Activated T-cell treated with anti-CD3 and anti-CD28 coated beads, Interleukin-2, amount 50 U/mL, for 4 hours (primary cell): ENCODE measurements at regions not wholly inside any gene's neighbourhood (a gene's known extent, or its start where the extent isn't known, plus 50 kb on each side); places are given as distances from the start of the nearest gene placed in this dataset.
"Not testable (repeated sequence)": the region's sequence is repeated elsewhere in the genome, so short reads cannot be mapped to it uniquely, and the experiment has no call there.

Source experiments
- ATAC-seq, 2 donors: fragments of 200-7000 bp; cut with Tn5 transposase; one replicate each; pipeline ENCODE4 v1.10.0; 2021
- DNase-seq: peaks from one replicate; pipeline ENCODE4 v3.0.0-alpha.2; 2020
- H3K27me3 Mint-ChIP-seq: one replicate; pipeline ENCODE4 v1.8.0; 2021; ENCODE audit warnings: low read depth, mixed read lengths
- H3K36me3 Mint-ChIP-seq: one replicate; pipeline ENCODE4 v1.8.0; 2022; ENCODE audit warnings: mixed read lengths; ENCODE audit not compliant: insufficient read depth
- H3K4me1 Mint-ChIP-seq: one replicate; pipeline ENCODE4 v1.8.0; 2021; ENCODE audit warnings: low read depth, mixed read lengths
- H3K4me3 Mint-ChIP-seq: one replicate; pipeline ENCODE4 v1.8.0; 2021; ENCODE audit warnings: mild to moderate bottlenecking, moderate library complexity, mixed read lengths
- H3K9me3 Mint-ChIP-seq: one replicate; pipeline ENCODE4 v1.8.0; 2021; ENCODE audit warnings: mixed read lengths

DNA sequence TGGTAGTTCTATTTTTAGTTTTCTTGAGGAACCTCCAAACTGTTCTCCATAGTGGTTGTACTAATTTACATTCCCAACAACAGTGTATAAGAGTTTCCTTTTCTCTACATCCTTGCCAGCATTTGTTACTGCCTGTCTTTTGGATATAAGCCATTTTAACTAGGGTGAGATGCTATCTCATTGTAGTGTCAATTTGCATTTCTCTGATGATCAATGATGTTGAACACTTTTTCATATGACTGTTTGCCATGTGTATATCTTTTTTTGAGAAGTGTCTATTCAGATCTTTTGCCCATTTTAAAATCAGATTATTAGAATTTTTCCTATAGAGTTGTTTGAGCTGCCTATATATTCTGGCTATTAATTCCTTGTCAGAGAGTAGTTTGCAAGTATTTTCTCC lies 138.9 kb downstream of the MACROH2A1 start:
- DNase-seq, H3K36me3 Mint-ChIP-seq, ATAC-seq, H3K4me1 Mint-ChIP-seq, H3K4me3 Mint-ChIP-seq: not testable (repeated sequence)
- H3K27me3 Mint-ChIP-seq: peaks cover 17% of the 10 kb centered on the region
- peaks cover 21% of the 10 kb centered on the region for H3K9me3 Mint-ChIP-seq

DNA sequence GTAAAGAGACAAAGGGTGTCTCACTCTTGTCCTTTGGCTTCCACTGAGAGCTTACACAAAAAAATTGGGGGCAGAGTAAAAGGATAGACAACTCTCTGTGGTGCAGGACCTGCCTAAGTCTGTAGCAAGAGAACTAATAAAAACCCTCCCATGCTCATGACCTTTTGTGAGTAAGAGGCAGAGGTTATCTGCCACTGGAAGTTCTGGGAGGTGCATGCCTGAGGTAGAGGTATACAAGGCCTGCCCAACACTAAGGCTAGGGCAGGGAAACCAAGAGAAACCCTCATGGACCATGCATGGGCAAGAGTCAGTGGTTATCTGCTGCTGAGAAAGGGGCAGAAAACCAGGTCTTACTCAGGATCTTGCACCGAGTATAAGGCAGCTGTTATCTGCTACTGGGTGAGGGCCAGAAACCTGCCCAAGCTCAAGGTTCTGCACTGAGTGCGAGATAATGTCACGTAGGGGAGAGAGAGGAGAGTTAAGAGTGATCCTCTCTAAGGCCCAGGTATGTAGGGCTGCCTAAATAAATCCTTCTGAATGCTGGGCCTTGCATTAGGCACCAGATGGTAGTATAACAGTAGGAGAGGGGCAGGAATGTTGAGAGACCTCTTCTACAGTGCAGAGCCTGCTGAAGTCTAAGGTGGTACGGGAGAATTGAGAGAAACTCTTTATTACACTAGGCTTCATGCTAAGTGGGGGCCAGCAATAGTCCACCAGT lies 143.4 kb downstream of the MACROH2A1 start:
- ATAC-seq: no peak

DNA sequence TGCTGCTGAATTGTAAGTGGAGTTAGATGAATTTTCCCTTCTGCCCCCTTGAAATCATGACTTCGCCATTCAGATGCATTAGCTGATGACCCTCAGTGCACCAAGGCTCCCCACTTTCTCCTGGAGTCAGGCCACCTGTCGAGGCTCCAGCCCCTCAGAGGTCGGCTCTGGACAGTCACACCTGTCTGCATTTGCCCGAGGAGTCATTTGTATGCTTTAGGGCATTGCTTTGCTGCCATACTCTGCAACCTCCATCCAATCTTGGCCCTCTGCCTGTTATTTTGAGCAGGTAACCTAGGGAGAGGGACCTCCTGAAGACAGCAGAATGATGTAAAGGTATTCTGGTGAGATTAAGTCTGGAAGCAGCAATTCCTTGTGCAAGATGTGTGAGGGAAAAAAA lies 144.8 kb downstream of the MACROH2A1 start:
- no peak overlapping the region for H3K4me3 Mint-ChIP-seq
- DNase-seq: no peak
- no peaks in the 10 kb centered on the region for H3K4me1 Mint-ChIP-seq
- ATAC-seq: no peak
- H3K36me3 Mint-ChIP-seq: no peaks in the 10 kb centered on the region
- H3K27me3 Mint-ChIP-seq: peaks cover 8% of the 10 kb centered on the region
- peaks cover 3% of the 10 kb centered on the region for H3K9me3 Mint-ChIP-seq

More for the DNA sequence above, 143.4 kb downstream of the MACROH2A1 start:
- Mint-ChIP-seq H3K4me3 (no peak overlapping the region), H3K36me3 (no peaks in the 10 kb centered on the region), H3K4me1 (no peaks in the 10 kb centered on the region), H3K9me3 (peaks cover 15% of the 10 kb centered on the region), H3K27me3 (peaks cover 17% of the 10 kb centered on the region)
- no peak for DNase-seq

GRCh38 chr5:135253601-135254178 lies 145.3 kb downstream of the MACROH2A1 start:
- Mint-ChIP-seq H3K36me3 (no peaks in the 10 kb centered on the region), H3K9me3 (peaks cover 3% of the 10 kb centered on the region), H3K4me1 (no peaks in the 10 kb centered on the region), H3K27me3 (peaks cover 8% of the 10 kb centered on the region), H3K4me3 (no peak overlapping the region)
- ATAC-seq: no peak
- DNase-seq: no peak

DNA sequence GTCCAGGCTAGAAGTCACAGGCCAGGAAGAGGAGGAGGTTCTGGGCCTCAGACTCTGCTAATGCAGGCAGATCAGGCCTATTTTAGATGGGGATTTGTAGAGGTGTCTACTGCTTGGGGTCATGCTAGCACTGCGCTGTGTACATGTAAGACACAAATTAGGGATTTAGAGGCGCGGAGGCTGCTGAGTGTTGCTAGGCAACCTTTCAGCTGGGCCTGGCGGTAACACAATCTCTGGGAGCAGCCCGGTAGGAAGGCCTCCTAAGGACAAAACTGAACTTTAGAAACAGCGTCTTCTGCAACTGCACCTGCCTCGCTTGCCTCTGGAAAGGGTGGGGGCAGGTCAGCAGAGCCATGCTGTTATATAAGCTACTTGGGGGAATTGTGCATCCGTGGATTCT lies 147.9 kb downstream of the MACROH2A1 start:
- ATAC-seq: no peak
- no peak for DNase-seq
- H3K36me3 Mint-ChIP-seq: no peaks in the 10 kb centered on the region
- no peak overlapping the region for H3K4me3 Mint-ChIP-seq
- no peaks in the 10 kb centered on the region for H3K9me3 Mint-ChIP-seq
- H3K4me1 Mint-ChIP-seq: no peaks in the 10 kb centered on the region
- peaks cover 5% of the 10 kb centered on the region for H3K27me3 Mint-ChIP-seq

GRCh38 chr5:135250671-135251070 lies 148.4 kb downstream of the MACROH2A1 start:
- H3K4me1 Mint-ChIP-seq: no peaks in the 10 kb centered on the region

GRCh38 chr5:135249658-135250057 lies 149.4 kb downstream of the MACROH2A1 start:
- Mint-ChIP-seq H3K4me3 (no peak overlapping the region), H3K36me3 (no peaks in the 10 kb centered on the region), H3K4me1 (no peaks in the 10 kb centered on the region), H3K27me3 (peaks cover 5% of the 10 kb centered on the region), H3K9me3 (no peaks in the 10 kb centered on the region)
- ATAC-seq (no peak), DNase-seq (no peak)

More at GRCh38 chr5:135250671-135251070, 148.4 kb downstream of the MACROH2A1 start:
- Mint-ChIP-seq H3K27me3 (peaks cover 5% of the 10 kb centered on the region), H3K9me3 (no peaks in the 10 kb centered on the region), H3K36me3 (no peaks in the 10 kb centered on the region), H3K4me3 (no peak overlapping the region)
- ATAC-seq: no peak
- DNase-seq: no peak

- H3K9me3 Mint-ChIP-seq: no peaks in the 10 kb centered on the region
- no peaks in the 10 kb centered on the region for H3K36me3 Mint-ChIP-seq
- no peaks in the 10 kb centered on the region for H3K27me3 Mint-ChIP-seq
- H3K4me1 Mint-ChIP-seq: no peaks in the 10 kb centered on the region
- no peak overlapping the region for H3K4me3 Mint-ChIP-seq
- DNase-seq: no peak
- ATAC-seq: no peak
Measured at GRCh38 chr5:135248801-135249231, 150.2 kb downstream of the MACROH2A1 start.

DNA sequence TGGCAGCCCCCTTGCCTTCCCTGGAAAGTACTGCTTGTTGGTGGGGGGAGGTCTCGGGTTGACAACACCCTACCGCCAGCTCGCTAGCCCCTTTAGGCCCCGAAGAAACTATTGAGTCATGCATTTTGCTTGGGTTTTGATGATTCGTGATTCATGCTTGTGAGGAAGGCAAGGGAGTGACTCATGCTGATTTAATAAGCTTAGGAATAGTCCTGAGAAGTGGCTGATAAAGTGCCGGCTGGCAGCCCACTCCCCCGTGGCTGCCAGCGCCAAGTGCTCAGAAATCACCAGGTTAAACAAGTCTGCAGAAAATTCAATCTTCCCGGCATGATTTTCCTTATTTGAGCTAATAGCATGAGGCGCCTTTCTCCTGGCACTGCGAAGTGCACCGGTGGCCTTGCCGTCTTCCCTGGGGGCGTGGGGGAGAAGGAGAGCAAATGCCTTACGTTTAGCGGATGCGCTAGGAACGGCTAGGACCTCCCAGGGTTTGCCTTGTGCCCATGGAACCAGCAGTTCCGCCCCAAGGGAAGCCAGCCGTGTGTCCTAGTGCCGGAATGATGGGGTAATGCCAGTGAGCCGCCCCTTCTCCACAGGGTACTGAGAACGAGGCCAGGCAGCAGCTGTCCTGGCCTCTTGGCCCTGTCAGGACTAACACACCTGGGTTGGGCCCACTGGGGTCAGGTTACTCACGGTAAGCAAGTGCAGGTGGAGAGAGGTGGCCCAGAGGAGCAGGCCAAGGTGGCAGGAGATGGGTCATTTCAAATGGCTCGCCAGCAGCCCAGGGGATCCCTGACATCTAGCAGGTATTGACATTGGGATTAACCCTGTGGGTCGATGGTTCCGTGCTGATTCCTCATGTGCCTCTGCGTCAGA lies 151.9 kb downstream of the MACROH2A1 start:
- DNase-seq: no peak
- peak; percentile 46 to 56 for ATAC-seq

DNA sequence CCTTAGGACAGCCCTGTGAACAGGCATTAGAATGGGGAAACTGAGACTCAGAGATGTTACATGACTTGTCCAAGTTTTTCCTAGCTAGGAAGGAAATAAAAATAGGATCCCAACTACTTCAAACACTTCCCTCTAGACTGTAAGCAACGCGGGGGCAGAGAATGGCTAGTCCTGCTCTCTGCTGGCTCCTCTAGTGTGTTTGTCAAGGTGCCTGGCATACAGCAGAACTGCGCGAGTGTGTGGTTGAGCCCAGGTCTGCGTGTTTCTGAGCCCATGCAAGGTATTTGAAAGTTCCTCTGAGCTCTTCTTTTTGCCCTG lies 152.5 kb downstream of the MACROH2A1 start:
- Mint-ChIP-seq H3K27me3 (no peaks in the 10 kb centered on the region), H3K4me3 (no peak overlapping the region), H3K4me1 (no peaks in the 10 kb centered on the region), H3K9me3 (no peaks in the 10 kb centered on the region), H3K36me3 (no peaks in the 10 kb centered on the region)
- DNase-seq (no peak), ATAC-seq (no peak)

More for the DNA sequence above, 151.9 kb downstream of the MACROH2A1 start:
- no peaks in the 10 kb centered on the region for H3K36me3 Mint-ChIP-seq
- H3K9me3 Mint-ChIP-seq: no peaks in the 10 kb centered on the region
- no peaks in the 10 kb centered on the region for H3K27me3 Mint-ChIP-seq
- no peak overlapping the region for H3K4me3 Mint-ChIP-seq
- H3K4me1 Mint-ChIP-seq: no peaks in the 10 kb centered on the region

DNA sequence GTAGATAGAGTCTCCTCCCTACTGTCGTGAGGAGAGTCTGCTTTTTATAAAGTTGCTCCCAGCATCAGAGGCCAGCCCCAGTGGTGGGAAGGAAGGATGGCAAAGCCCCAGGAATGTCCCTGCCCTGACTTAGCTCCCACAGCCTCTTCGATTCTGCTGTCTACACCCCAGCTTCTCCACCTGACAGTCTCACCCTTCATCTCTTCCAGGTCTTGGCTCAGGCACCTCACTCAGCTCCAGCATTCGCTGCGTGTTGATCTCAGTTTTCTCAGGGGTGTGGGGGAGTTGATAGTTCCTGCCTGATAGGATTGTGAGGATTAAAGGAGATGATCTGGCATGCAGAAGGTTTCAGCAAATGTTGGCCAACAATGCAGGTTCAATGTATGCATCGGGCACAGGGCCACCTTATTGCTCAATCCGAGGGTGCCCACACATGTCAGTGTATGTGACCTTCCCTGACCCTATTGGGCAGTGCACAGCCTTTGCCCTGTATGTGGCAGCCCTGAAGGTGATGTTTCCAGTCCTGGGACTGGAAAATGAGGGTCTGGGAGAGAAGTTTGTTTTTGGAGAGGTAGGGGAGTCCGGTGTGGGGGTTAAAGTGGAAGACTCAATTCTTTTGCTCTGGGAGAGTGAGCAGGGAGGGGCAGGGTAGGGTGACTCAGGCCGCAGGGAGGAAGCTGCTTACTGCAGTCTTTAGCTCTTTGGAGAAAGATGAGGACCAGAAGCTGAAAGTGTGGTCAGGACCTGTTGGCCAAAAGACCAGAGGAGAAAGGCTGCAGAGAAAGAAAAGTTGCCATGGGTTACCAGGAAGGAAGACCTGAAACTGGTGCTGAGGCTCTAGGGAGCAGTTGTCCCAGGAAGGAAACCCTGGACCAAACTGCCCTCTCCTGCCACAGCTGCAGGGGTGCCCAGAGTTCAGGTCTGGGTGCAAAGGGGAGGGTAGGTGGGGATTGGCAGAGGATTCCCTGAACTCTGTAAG lies 153.2 kb downstream of the MACROH2A1 start:
- DNase-seq: no peak
- ATAC-seq: no peak
- no peaks in the 10 kb centered on the region for H3K36me3 Mint-ChIP-seq
- no peaks in the 10 kb centered on the region for H3K27me3 Mint-ChIP-seq
- H3K4me3 Mint-ChIP-seq: no peak overlapping the region
- no peaks in the 10 kb centered on the region for H3K9me3 Mint-ChIP-seq
- no peaks in the 10 kb centered on the region for H3K4me1 Mint-ChIP-seq

GRCh38 chr5:135244620-135245021 lies 154.4 kb downstream of the MACROH2A1 start:
- ATAC-seq (no peak), DNase-seq (no peak)
- Mint-ChIP-seq H3K27me3 (no peaks in the 10 kb centered on the region), H3K4me1 (no peaks in the 10 kb centered on the region), H3K4me3 (no peak overlapping the region), H3K9me3 (no peaks in the 10 kb centered on the region), H3K36me3 (no peaks in the 10 kb centered on the region)

- H3K36me3 Mint-ChIP-seq: no peaks in the 10 kb centered on the region
- ATAC-seq (no peak), DNase-seq (no peak)
Measured at GRCh38 chr5:135243556-135244285, 155.3 kb downstream of the MACROH2A1 start.

More at GRCh38 chr5:135243556-135244285, 155.3 kb downstream of the MACROH2A1 start:
- Mint-ChIP-seq H3K4me3 (no peak overlapping the region), H3K4me1 (no peaks in the 10 kb centered on the region), H3K27me3 (no peaks in the 10 kb centered on the region), H3K9me3 (no peaks in the 10 kb centered on the region)
